ENCODE measurements at regions not wholly inside any gene's neighbourhood (a gene's known extent, or its start where the extent isn't known, plus 50 kb on each side); places are given as distances from the start of the nearest gene placed in this dataset.

GRCh38 chr3:185309795-185310194 lies 53.1 kb upstream of the MAP3K13 start:
- TF ChIP-seq CTCF (IDR thresholded peaks at IDR 0.05 in 2 of 3, conservative IDR thresholded peaks at IDR 0.05 in 1 of 3; ENCODE audit: control insufficient read depth in 2 of 3, extremely low read depth in 1 of 3, insufficient read depth in 1 of 3, low read depth in 3 of 3, low read length in 3 of 3): no peak
- no peak for TF ChIP-seq CHD1 (IDR thresholded peaks at IDR 0.05; ENCODE audit: low read depth, low read length)
- no peak for TF ChIP-seq ZZZ3 (IDR thresholded peaks at IDR 0.05; ENCODE audit: control insufficient read depth, insufficient read length, low read depth)
- no peak for TF ChIP-seq SP1 (IDR thresholded peaks at IDR 0.05; ENCODE audit: low read depth, low read length)
- TF ChIP-seq TAF1 (IDR thresholded peaks at IDR 0.05; ENCODE audit: borderline replicate concordance, low read depth, low read length): no peak
- no peak for TF ChIP-seq RAD21 (IDR thresholded peaks at IDR 0.05; ENCODE audit: insufficient read depth, low read depth, low read length)
- TF ChIP-seq GABPA (IDR thresholded peaks at IDR 0.05; ENCODE audit: low read depth): no peak
- TF ChIP-seq CHD4 (IDR thresholded peaks at IDR 0.05): no peak
- TF ChIP-seq POLR2A (IDR thresholded peaks at IDR 0.05; ENCODE audit: low read depth, low read length): no peak
- TF ChIP-seq RFX5 (IDR thresholded peaks at IDR 0.05; ENCODE audit: low read depth, low read length): no peak
- no peak for TF ChIP-seq REST (IDR thresholded peaks at IDR 0.05; ENCODE audit: low read depth, low read length)
